ENCODE measurements at regions not wholly inside any gene's neighbourhood (a gene's known extent, or its start where the extent isn't known, plus 50 kb on each side); places are given as distances from the start of the nearest gene placed in this dataset.

- H3K27ac ChIP-seq, result no peak overlapping the region
- TF ChIP-seq, protein P1, sequence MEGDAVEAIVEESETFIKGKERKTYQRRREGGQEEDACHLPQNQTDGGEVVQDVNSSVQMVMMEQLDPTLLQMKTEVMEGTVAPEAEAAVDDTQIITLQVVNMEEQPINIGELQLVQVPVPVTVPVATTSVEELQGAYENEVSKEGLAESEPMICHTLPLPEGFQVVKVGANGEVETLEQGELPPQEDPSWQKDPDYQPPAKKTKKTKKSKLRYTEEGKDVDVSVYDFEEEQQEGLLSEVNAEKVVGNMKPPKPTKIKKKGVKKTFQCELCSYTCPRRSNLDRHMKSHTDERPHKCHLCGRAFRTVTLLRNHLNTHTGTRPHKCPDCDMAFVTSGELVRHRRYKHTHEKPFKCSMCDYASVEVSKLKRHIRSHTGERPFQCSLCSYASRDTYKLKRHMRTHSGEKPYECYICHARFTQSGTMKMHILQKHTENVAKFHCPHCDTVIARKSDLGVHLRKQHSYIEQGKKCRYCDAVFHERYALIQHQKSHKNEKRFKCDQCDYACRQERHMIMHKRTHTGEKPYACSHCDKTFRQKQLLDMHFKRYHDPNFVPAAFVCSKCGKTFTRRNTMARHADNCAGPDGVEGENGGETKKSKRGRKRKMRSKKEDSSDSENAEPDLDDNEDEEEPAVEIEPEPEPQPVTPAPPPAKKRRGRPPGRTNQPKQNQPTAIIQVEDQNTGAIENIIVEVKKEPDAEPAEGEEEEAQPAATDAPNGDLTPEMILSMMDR (conservative IDR thresholded peaks at IDR 0.05), result no peak
These were observed 56.1 kb upstream of the MRPS6 start for GRCh38 chr21:34017039-34017961.

DNA sequence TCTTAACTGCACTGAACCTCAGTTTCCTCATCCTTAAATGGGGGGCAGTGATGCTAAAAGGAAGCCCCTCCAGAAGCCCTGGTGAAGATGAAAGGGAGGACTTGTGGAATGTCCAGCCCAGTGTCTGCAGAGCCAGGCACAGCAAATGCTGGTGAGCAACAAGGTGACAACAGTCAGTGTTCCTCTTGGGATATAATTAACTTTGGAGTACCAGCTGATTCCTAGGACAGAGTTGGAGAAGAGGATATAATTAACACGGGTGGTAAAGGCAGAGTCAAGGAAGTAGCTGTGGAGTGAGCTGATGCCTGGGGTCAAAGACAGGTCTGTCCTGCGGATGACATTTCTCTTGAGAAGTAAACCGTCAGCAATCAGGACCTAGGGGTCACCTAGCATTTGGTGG, 60.7 kb upstream of the MRPS6 start:
- TF ChIP-seq, protein P1 (conservative IDR thresholded peaks at IDR 0.05), result no peak
- no peak overlapping the region for H3K27ac ChIP-seq

GRCh38 chr21:34011660-34012059, 61.7 kb upstream of the MRPS6 start:
- H3K27ac ChIP-seq, result no peak overlapping the region
- TF ChIP-seq, protein P1 (conservative IDR thresholded peaks at IDR 0.05), result no peak

DNA sequence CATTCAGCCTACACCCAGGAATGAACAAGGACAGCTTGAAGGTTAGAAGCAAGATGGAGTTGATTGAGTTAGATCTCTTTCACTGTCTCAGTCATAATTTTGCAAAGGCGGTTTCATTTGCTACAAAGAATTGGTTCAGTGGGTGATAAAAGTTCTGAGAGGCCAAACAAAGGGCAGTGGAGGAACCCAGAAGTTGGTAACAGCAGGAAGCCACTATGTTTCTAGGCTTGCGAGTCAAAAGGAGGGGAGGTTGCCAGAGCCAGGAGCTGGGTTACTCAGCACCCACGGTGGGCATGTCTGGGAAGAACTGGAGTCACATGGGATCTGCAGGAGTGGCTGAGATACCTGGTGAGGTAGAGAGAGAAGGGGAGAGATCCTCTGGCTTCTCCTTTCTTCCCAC, 64.2 kb upstream of the MRPS6 start:
- TF ChIP-seq, protein P1 (conservative IDR thresholded peaks at IDR 0.05), result no peak
- H3K27ac ChIP-seq, result no peak overlapping the region

GRCh38 chr21:34008618-34009017, 64.8 kb upstream of the MRPS6 start:
- TF ChIP-seq, protein P1 (conservative IDR thresholded peaks at IDR 0.05), result no peak
- no peak overlapping the region for H3K27ac ChIP-seq

- TF ChIP-seq, protein P1 (conservative IDR thresholded peaks at IDR 0.05), result no peak
- no peak overlapping the region for H3K27ac ChIP-seq
These were observed 66.7 kb upstream of the MRPS6 start for GRCh38 chr21:34006611-34007168.

GRCh38 chr21:34004974-34005373, 68.4 kb upstream of the MRPS6 start:
- H3K27ac ChIP-seq, result no peak overlapping the region
- TF ChIP-seq, protein P1 (conservative IDR thresholded peaks at IDR 0.05), result no peak
